ENCODE measurements at regions not wholly inside any gene's neighbourhood (a gene's known extent, or its start where the extent isn't known, plus 50 kb on each side); places are given as distances from the start of the nearest gene placed in this dataset.
A peak's percentile ranks its signal among the peaks of the same experiment; 100 is the strongest.

DNA sequence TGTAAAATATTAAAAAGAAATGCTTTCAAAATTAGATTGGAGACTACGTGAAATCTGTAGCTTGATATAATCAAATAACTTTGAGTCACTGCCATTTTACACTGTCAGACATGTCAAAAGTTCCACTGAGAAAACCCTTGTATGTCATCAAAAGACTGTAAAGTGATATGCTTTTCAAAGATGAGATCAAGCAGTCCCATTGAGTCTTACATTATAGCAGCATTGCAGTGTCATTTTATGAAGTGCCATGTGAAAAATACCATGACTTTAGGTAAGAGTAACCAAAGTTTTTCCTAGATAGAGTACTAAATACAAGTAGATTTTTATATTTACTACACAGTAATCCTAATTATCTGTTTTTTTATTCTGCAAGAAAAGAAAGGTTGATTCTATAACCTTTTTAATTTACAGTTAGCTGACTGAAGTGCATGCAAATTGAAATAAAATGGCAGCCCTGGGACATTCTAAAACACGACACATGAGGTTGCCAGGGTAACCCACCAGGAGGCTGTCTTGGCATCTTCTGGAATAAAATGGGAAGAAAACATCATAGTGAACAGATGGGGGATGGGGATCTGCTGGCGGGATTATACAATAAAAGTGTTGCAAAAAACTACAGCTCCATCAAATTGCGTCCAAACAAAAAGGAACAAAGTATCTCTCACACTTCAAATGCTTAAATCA is 91.3 kb upstream of the TMEM106B start:
- Histone ChIP-seq H3K4me3 (ENCODE audit: low read length) (no peak overlapping the region), H3K9me2 (replicated peaks; ENCODE audit: low read length) (no peaks in the 10 kb centered on the region), H3K79me2 (ENCODE audit: low read length) (no peaks in the 10 kb centered on the region), H3K4me1 (ENCODE audit: insufficient read depth, low read length) (peaks cover 20% of the 10 kb centered on the region), H3K27ac (ENCODE audit: low read length) (no peak overlapping the region), H3K36me3 (ENCODE audit: low read depth, low read length) (no peaks in the 10 kb centered on the region), H3K9me3 (ENCODE audit: low read length) (no peaks in the 10 kb centered on the region), H3F3A (ENCODE audit: low read length, unreplicated experiment) (no peaks in the 10 kb centered on the region), H3K27me3 (ENCODE audit: low read length) (no peaks in the 10 kb centered on the region), H3K4me2 (ENCODE audit: low read length) (no peak overlapping the region), H4K20me1 (ENCODE audit: low read length) (no peaks in the 10 kb centered on the region), H3K9ac (ENCODE audit: low read length) (no peak overlapping the region), H2AFZ (ENCODE audit: low read length) (no peak overlapping the region)
- BruUV-seq (replicated peaks), result no TSS peak
- ChIA-PET CTCF (no interaction called here), POLR2A (ENCODE audit: unreplicated experiment) (no interaction called here)
- TF ChIP-seq EZH2phosphoT487 (IDR thresholded peaks at IDR 0.05; ENCODE audit: borderline replicate concordance, low read length) (no peak), EZH2 (IDR thresholded peaks at IDR 0.05; ENCODE audit: low read length, unreplicated experiment) (no peak), CTCF (conservative IDR thresholded peaks at IDR 0.05; ENCODE audit: low read depth, low read length) (no peak)
- no peak for ATAC-seq
- DNase-seq, result no peak
- intact Hi-C loops (cut with micrococcal nuclease), result no loop called here

- no peak overlapping the region for H2AFZ ChIP-seq (ENCODE audit: low read length)
- H3F3A ChIP-seq (ENCODE audit: low read length, unreplicated experiment), result no peaks in the 10 kb centered on the region
- no peak overlapping the region for H3K9ac ChIP-seq (ENCODE audit: low read length)
- no peak overlapping the region for H3K4me3 ChIP-seq (ENCODE audit: low read length)
- H3K9me2 ChIP-seq (replicated peaks; ENCODE audit: low read length), result 0 out of 2 replicates have a peak, but pooled peaks cover 3% of the 10 kb centered on the region
- no peaks in the 10 kb centered on the region for H3K79me2 ChIP-seq (ENCODE audit: low read length)
- ATAC-seq (no peak), DNase-seq (no peak)
- TF ChIP-seq EZH2 (IDR thresholded peaks at IDR 0.05; ENCODE audit: low read length, unreplicated experiment), result no peak
- H3K27ac ChIP-seq (ENCODE audit: low read length), result no peak overlapping the region
- intact Hi-C loops (cut with micrococcal nuclease), result no loop called here
- no peaks in the 10 kb centered on the region for H3K36me3 ChIP-seq (ENCODE audit: low read depth, low read length)
- peaks cover 20% of the 10 kb centered on the region for H3K4me1 ChIP-seq (ENCODE audit: insufficient read depth, low read length)
- no peak overlapping the region for H3K4me2 ChIP-seq (ENCODE audit: low read length)
- no peaks in the 10 kb centered on the region for H4K20me1 ChIP-seq (ENCODE audit: low read length)
- no peaks in the 10 kb centered on the region for H3K27me3 ChIP-seq (ENCODE audit: low read length)
- H3K9me3 ChIP-seq (ENCODE audit: low read length), result no peaks in the 10 kb centered on the region
- ChIA-PET CTCF (no interaction called here), POLR2A (ENCODE audit: unreplicated experiment) (no interaction called here)
- BruUV-seq (replicated peaks), result no TSS peak
These were observed 90.5 kb upstream of the TMEM106B start for GRCh38 chr7:12120632-12121031.

- peak overlapping the region; percentile 74 for H3K27ac ChIP-seq (ENCODE audit: low read length)
- H3K4me3 ChIP-seq (ENCODE audit: low read length), result no peak overlapping the region
- H3K9ac ChIP-seq (ENCODE audit: low read length), result 0 out of 2 replicates have a peak overlapping the region, but pooled peaks have one; percentile 14
- POLR2A ChIA-PET (ENCODE audit: unreplicated experiment), result no interaction called here
- CTCF ChIA-PET, result no interaction called here
- ATAC-seq, result peak; percentile 91
- BruUV-seq (replicated peaks), result no TSS peak
- peak overlapping the region; percentile 31; the same call in 1 of the 2 replicates for H2AFZ ChIP-seq (ENCODE audit: low read length)
- DNase-seq, result peak; percentile 65
- H3K4me1 ChIP-seq (ENCODE audit: insufficient read depth, low read length), result peaks cover 20% of the 10 kb centered on the region
- no peaks in the 10 kb centered on the region for H4K20me1 ChIP-seq (ENCODE audit: low read length)
- H3K79me2 ChIP-seq (ENCODE audit: low read length), result no peaks in the 10 kb centered on the region
- peak overlapping the region; percentile 50 for H3K4me2 ChIP-seq (ENCODE audit: low read length)
- no peaks in the 10 kb centered on the region for H3F3A ChIP-seq (ENCODE audit: low read length, unreplicated experiment)
- intact Hi-C loops (cut with micrococcal nuclease), result no loop called here
- no peaks in the 10 kb centered on the region for H3K36me3 ChIP-seq (ENCODE audit: low read depth, low read length)
- no peaks in the 10 kb centered on the region for H3K9me3 ChIP-seq (ENCODE audit: low read length)
- H3K27me3 ChIP-seq (ENCODE audit: low read length), result no peaks in the 10 kb centered on the region
- TF ChIP-seq EZH2 (IDR thresholded peaks at IDR 0.05; ENCODE audit: low read length, unreplicated experiment) (no peak), CTCF (conservative IDR thresholded peaks at IDR 0.05; ENCODE audit: low read depth, low read length) (no peak), EZH2phosphoT487 (IDR thresholded peaks at IDR 0.05; ENCODE audit: borderline replicate concordance, low read length) (no peak)
- H3K9me2 ChIP-seq (replicated peaks; ENCODE audit: low read length), result 0 out of 2 replicates have a peak, but pooled peaks cover 3% of the 10 kb centered on the region
These were observed 87.9 kb upstream of the TMEM106B start for GRCh38 chr7:12123172-12123571.

Measured in PC-3 (cell line).